IPS-20b (cell line): ENCODE measurements at regions not wholly inside any gene's neighbourhood (a gene's known extent, or its start where the extent isn't known, plus 50 kb on each side); places are given as distances from the start of the nearest gene placed in this dataset.

Experiments used
- H3K27ac ChIP-seq: one replicate; pipeline ENCODE4 v1.5.1; 2013; ENCODE audit warnings: low read length
- H3K27me3 ChIP-seq: 2 replicates; pipeline ENCODE4 v1.6.1; 2013; ENCODE audit warnings: mild to moderate bottlenecking, low read length, inconsistent platforms; ENCODE audit not compliant: insufficient read depth
- H3K36me3 ChIP-seq: 2 replicates; pipeline ENCODE4 v1.6.1; 2013; ENCODE audit warnings: low read depth, mild to moderate bottlenecking, inconsistent platforms, low read length, moderate library complexity; ENCODE audit not compliant: insufficient read depth
- H3K4me1 ChIP-seq: 2 replicates; pipeline ENCODE4 v1.6.1; 2013; ENCODE audit warnings: mild to moderate bottlenecking, control low read depth, inconsistent platforms, low read length, moderate library complexity; ENCODE audit not compliant: insufficient read depth
- H3K4me3 ChIP-seq: 2 replicates; pipeline ENCODE4 v1.5.1; 2013; ENCODE audit warnings: mild to moderate bottlenecking, low read length, inconsistent platforms
- H3K9ac ChIP-seq: 2 replicates; pipeline ENCODE4 v1.6.1; 2013; ENCODE audit warnings: low read depth, mild to moderate bottlenecking, inconsistent platforms, low read length, moderate library complexity
- H3K9me3 ChIP-seq: 2 replicates; pipeline ENCODE4 v1.6.1; 2013; ENCODE audit warnings: mild to moderate bottlenecking, low read depth, low read length, inconsistent platforms; ENCODE audit not compliant: insufficient read depth

DNA sequence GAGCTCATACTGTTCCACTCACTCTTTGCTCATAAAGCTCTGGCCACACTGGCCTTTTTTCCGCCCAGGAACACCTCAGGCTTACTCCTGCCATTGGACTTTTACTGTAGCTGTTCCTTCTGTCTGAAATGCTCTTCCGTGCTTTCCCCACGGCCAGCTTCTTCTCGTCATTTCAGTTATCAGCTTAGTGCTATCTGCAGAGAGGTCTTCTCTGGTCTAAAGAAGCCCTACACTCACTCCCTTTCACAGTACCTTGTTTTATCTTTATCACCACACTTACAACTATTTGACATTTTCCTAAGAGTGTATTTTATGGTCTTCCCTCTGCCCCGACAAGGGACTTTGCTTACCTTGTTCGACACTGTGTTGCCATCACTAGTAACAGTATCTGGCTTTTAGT lies 388.1 kb upstream of the SPRED2 start:
- H3K27me3 ChIP-seq, result no peaks in the 10 kb centered on the region
- no peak overlapping the region for H3K4me3 ChIP-seq
- no peak overlapping the region for H3K9ac ChIP-seq
- no peaks in the 10 kb centered on the region for H3K36me3 ChIP-seq
- H3K27ac ChIP-seq, result no peak overlapping the region
- H3K4me1 ChIP-seq, result peaks cover 4% of the 10 kb centered on the region; the same call in 1 of the 2 replicates
- H3K9me3 ChIP-seq, result peaks cover 4% of the 10 kb centered on the region; the same call in 1 of the 2 replicates

DNA sequence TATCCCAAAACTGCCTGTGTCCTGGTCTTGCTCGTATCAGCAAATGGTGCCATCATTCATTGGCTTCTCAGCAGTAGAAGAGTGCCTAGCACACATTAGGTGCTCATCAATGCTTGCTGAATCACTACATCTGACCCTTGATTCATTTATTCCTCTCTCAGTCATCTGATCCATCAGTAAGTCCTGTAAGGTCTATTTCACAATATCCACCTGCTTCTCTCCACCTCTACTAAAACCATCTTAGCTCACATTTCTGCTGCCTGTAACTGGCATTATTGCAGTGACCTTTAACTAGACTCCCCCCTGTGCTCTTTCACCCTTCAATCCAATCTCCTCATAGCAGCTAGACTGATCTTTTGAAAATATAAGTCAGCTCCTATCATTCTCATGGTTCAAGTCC lies 387.6 kb upstream of the SPRED2 start:
- Histone ChIP-seq H3K27me3 (no peaks in the 10 kb centered on the region), H3K9me3 (peaks cover 4% of the 10 kb centered on the region; the same call in 1 of the 2 replicates), H3K4me3 (no peak overlapping the region), H3K9ac (no peak overlapping the region), H3K27ac (no peak overlapping the region), H3K4me1 (peaks cover 4% of the 10 kb centered on the region; the same call in 1 of the 2 replicates), H3K36me3 (no peaks in the 10 kb centered on the region)

DNA sequence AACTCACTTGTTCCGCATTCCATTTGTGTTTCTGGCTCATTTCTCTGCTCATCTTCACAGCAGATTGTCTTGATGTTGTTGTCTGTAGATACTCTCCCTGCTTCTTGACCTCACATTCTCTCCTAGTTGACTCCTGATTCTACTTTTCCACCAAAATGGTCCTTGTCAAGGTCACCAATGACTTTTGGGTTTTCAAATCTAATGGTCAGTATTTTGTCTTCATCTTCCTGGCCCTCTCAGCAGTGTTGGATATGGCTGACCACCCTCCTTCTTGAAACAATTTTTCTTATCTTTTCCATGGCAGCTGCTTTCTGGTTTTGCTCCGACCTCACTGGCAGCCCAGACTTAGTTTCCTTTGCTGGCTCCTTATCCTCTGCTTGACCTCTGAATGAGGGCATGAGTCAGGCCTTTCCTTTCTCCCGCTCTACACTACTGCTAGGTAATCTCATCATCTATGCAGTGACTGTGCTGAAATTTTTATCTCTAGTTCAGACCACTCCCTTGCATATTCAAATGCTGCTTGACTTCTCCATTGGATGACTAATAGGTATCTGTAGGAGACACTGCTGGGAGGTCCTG lies 386.6 kb upstream of the SPRED2 start:
- H3K27ac ChIP-seq, result no peak overlapping the region
- no peaks in the 10 kb centered on the region for H3K36me3 ChIP-seq
- H3K4me1 ChIP-seq, result peaks cover 4% of the 10 kb centered on the region; the same call in 1 of the 2 replicates
- H3K4me3 ChIP-seq, result no peak overlapping the region
- H3K27me3 ChIP-seq, result no peaks in the 10 kb centered on the region
- no peak overlapping the region for H3K9ac ChIP-seq
- peaks cover 4% of the 10 kb centered on the region for H3K9me3 ChIP-seq

DNA sequence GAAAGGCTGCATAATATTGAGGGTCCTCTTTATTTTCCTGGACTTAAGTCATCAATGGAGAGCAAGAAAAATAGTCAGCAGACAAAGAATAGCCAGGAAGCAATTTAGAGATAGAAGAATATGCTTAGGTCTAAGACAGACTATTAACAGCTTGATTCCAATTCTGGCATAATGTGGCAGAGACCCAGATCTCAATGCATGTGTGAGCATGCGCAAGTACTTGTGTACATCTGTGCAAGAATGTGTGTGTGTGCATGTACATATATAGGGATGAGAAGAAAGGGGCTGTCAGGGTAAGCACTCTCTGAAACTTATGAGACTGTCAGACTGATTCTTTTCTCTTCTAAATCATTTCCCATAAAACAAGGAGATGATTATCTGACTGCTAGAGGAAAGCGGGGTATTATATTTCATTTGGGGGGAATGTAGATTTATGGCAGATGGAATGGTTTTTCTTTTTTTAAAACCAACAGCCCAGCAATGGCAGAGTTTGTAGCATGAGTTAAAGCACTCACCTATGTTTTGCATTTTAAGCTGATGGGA lies 381.3 kb upstream of the SPRED2 start:
- Histone ChIP-seq H3K4me3 (no peak overlapping the region), H3K9ac (no peak overlapping the region), H3K27me3 (no peaks in the 10 kb centered on the region), H3K27ac (no peak overlapping the region), H3K36me3 (no peaks in the 10 kb centered on the region), H3K4me1 (no peaks in the 10 kb centered on the region), H3K9me3 (peaks cover 4% of the 10 kb centered on the region)

DNA sequence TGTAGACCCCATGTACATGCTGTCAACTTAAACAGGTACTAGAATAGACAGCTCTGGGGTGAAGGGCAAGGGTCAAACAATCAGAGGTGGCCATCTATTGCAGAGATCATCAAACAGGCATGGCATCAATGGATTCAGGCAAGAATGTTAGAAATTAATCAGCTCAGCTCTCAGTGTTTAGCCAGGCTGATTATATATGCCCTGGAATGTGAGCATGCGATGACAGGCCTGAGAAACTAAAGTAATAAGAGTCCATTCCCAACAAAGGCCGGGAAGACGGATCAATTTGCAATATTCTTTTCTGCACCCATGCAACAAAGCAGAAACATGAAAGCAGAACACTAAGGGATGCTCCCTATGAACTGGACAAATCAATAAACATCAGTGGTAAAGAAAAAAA lies 380.5 kb upstream of the SPRED2 start:
- Histone ChIP-seq H3K27me3 (no peaks in the 10 kb centered on the region), H3K9ac (no peak overlapping the region), H3K4me1 (no peaks in the 10 kb centered on the region), H3K36me3 (no peaks in the 10 kb centered on the region), H3K4me3 (no peak overlapping the region), H3K9me3 (peaks cover 11% of the 10 kb centered on the region), H3K27ac (no peak overlapping the region)

DNA sequence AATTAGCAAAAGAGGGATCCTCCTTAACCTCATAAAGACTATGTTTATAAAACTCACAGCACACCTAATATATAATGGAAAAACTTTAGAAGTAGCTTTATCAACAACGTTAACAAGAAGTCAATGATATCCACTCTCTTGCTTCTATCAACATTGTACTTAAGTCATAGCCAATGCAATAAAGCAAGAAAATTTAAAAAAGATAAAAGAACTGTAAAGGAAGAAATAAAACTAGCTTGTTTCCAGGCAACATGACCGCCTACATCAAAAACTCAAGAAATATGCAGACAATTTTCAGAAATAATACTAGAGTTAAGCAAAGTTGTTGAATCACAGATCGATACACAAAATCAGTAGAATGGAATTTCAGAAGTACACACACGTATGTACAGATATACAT lies 375.5 kb upstream of the SPRED2 start:
- no peak overlapping the region for H3K27ac ChIP-seq
- no peaks in the 10 kb centered on the region for H3K4me1 ChIP-seq
- H3K9ac ChIP-seq, result no peak overlapping the region
- H3K9me3 ChIP-seq, result peaks cover 13% of the 10 kb centered on the region; the same call in 1 of the 2 replicates
- no peak overlapping the region for H3K4me3 ChIP-seq
- H3K27me3 ChIP-seq, result no peaks in the 10 kb centered on the region
- no peaks in the 10 kb centered on the region for H3K36me3 ChIP-seq

DNA sequence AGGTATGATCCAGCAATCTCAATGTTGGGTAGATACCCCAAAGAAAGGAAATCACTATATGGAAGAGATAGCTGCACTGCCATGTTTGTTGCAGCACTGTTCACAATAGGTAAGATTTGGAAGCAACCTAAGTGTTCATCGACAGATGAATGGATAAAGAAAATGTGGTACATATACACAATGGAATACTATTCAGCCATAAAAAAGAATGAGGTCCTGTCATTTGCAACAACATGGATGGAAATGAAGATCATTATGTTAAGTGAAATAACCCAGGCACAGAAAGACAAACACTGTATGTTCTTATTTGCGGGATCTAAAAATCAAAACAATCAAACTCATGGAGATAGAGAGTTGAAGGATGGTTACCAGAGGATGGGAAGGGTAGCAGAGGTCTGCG lies 372.4 kb upstream of the SPRED2 start:
- peaks cover 13% of the 10 kb centered on the region; the same call in 1 of the 2 replicates for H3K9me3 ChIP-seq
- H3K27me3 ChIP-seq, result no peaks in the 10 kb centered on the region
- H3K27ac ChIP-seq, result no peak overlapping the region
- no peak overlapping the region for H3K9ac ChIP-seq
- H3K4me3 ChIP-seq, result no peak overlapping the region
- H3K36me3 ChIP-seq, result no peaks in the 10 kb centered on the region
- H3K4me1 ChIP-seq, result no peaks in the 10 kb centered on the region

DNA sequence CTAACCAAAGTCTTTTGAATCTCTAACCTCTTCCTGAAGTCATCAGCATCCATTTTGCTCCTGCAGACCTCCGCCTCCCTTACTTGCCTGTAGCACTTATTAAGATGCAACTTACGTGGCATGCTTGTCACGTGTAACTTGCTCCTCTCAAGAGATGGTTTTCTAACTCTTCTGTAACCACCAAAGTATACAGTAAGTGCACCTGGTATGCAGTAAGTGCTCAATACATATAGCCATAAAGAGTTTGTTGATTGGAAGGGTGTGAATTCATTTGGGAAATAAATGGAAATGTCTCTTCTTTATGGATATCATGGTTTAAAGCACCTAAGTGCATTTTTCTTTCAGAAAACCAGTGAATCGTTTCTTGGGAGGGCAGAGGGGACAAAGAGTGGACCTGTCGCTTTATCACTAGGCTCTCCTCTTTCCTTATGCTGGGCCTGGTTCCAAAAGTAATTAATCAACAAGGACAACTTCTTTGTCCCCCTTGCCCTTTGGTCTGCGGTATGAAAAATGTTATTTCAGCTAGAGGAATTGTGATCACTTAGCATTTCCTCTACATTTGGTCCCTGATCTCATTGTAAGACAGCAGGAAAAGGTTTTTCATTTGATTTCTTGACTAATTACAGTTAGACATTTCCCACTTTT lies 370.0 kb upstream of the SPRED2 start:
- no peaks in the 10 kb centered on the region for H3K27me3 ChIP-seq
- no peaks in the 10 kb centered on the region for H3K4me1 ChIP-seq
- H3K9ac ChIP-seq, result no peak overlapping the region
- H3K9me3 ChIP-seq, result no peaks in the 10 kb centered on the region
- no peak overlapping the region for H3K4me3 ChIP-seq
- no peak overlapping the region for H3K27ac ChIP-seq
- no peaks in the 10 kb centered on the region for H3K36me3 ChIP-seq

DNA sequence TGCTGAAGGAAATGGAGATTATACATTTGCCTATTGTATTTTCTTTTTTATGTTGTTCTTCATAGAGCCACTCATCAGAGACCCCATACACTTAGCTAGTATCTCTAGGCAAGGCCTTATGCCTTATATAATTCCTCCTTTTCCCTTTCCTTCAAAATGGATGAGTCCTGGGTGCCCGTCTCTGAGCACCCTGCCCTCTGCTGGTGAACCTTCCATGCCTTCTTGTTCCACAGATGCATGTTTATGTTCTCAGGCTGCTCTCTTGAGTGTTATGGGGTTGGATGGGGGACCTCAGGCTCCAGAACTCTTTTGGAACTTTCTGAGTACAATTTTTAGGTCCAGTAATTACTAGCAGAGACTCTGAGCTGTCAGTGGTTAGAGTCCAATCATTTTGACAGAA lies 368.6 kb upstream of the SPRED2 start:
- Histone ChIP-seq H3K9ac (no peak overlapping the region), H3K4me1 (no peaks in the 10 kb centered on the region), H3K9me3 (no peaks in the 10 kb centered on the region), H3K27me3 (no peaks in the 10 kb centered on the region), H3K4me3 (no peak overlapping the region), H3K27ac (no peak overlapping the region), H3K36me3 (no peaks in the 10 kb centered on the region)

DNA sequence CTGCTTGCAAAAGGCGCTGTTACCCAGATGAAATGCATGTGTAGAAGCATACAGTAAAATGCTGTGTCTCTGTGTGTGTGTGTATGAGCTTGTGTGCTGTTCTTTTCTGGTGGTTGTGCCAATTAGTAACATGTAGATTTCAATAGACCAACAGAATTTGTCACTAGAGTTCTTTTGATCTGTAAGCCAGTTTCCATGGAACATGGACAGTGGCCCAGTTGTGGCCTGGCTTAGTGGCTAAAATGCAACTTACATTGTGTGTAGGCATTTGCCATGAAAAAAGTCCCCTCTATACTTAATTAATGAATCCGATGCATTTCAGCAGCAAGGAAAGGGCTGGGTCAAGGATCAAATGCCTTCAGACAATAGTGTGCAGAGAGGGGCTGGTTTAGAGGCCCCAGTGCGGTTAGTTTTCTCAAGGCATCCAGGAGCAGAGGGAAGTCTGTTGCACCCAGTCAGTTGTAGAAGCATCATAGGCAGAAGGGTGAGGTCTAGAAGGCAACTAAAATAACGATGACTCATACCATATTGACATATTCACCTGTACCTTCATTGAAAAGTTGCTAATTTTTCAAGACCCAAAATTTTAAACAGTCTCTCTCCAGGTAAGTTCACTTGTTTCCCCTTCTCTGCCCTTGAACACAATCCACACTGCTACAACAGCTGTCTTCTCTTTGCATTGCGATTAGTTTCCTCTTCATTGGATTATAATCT lies 366.9 kb upstream of the SPRED2 start:
- Histone ChIP-seq H3K9me3 (no peaks in the 10 kb centered on the region), H3K4me3 (no peak overlapping the region), H3K4me1 (no peaks in the 10 kb centered on the region), H3K27ac (no peak overlapping the region), H3K36me3 (no peaks in the 10 kb centered on the region), H3K27me3 (no peaks in the 10 kb centered on the region), H3K9ac (no peak overlapping the region)

DNA sequence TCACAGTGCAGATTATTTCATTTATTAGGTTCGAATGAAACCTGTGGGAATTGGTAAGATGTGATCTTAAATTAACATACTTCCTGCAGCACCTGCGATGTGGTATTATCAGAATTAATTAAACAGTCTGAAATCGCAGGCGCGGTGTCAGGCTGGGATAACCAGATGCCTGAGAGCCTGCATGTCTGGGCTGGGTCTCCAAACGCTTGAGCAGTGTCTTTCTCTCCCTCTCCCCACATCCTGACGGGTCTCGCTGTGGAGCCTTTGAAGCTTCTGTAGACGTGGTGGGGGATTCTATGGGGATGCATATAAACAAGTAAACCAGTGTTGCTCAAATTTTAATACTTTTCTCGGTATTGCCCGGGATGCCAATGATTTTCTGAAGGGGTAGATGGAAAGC lies 366.2 kb upstream of the SPRED2 start:
- H3K9me3 ChIP-seq, result no peaks in the 10 kb centered on the region
- H3K9ac ChIP-seq, result no peak overlapping the region
- no peak overlapping the region for H3K4me3 ChIP-seq
- H3K36me3 ChIP-seq, result no peaks in the 10 kb centered on the region
- no peak overlapping the region for H3K27ac ChIP-seq
- H3K27me3 ChIP-seq, result no peaks in the 10 kb centered on the region
- no peaks in the 10 kb centered on the region for H3K4me1 ChIP-seq

DNA sequence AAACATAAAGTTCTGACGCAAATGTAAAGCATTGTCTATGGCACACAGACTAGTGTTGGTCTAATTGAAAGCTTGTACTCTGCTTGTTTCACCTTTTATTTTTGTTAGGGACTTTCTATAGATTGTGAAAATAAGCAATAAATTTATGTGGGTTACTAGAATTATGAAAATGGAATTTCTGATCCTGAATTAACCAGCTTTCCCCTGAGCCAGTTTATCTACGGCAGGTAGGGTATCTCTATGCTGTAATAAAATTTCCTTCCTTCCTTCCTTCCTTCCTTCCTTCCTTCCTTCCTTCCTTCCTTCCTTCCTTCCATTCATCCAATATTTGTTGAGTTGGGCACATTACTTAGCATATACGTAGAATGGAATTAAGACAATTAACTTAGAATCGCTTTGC lies 362.6 kb upstream of the SPRED2 start:
- Histone ChIP-seq H3K27ac (no peak overlapping the region), H3K4me1 (no peaks in the 10 kb centered on the region), H3K27me3 (no peaks in the 10 kb centered on the region), H3K9ac (no peak overlapping the region), H3K36me3 (no peaks in the 10 kb centered on the region), H3K9me3 (no peaks in the 10 kb centered on the region), H3K4me3 (no peak overlapping the region)
